ENCODE measurements at regions not wholly inside any gene's neighbourhood (a gene's known extent, or its start where the extent isn't known, plus 50 kb on each side); places are given as distances from the start of the nearest gene placed in this dataset.
"Not testable (repeated sequence)": the region's sequence is repeated elsewhere in the genome, so short reads cannot be mapped to it uniquely, and the experiment has no call there.

DNA sequence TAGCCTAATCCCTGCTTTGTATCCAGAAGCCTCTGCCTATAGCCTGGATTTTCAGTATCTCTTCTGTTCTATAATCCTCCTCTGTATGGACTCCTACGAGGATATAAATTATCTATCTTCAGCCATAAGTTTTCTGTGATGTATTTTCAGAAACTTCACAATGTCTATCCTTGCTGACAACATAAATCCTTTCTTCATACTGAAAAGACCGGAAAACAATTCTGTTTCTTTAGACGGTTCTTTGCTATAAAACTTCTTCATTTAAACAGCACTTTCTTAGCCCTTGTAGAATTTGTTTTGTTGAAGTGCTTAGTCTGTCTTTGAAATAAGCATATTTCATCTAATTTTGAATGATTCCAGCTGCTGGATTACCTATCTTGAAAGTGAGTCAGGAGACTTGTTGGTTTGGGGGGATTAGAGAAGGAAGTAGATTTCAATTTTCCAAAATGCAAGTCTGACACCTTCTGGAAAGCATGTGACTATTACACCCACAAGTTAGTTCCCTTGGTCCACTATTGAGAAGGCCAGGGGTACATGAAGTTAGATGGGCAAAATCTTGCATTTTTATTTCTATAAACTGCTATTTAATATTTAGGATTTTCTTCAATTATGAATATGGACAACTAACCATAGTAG is 96.3 kb upstream of the RANBP3L start:
- Histone ChIP-seq H3K4me1 (peaks cover 9% of the 10 kb centered on the region; the same call in 1 of the 2 replicates), H3K4me3 (no peak overlapping the region), H3K27me3 (no peaks in the 10 kb centered on the region), H3K9me3 (replicated peaks) (no peaks in the 10 kb centered on the region), H3K27ac (no peak overlapping the region), H3K36me3 (no peaks in the 10 kb centered on the region)
- peak in 1 of 2 experiments; percentile 59 for DNase-seq

DNA sequence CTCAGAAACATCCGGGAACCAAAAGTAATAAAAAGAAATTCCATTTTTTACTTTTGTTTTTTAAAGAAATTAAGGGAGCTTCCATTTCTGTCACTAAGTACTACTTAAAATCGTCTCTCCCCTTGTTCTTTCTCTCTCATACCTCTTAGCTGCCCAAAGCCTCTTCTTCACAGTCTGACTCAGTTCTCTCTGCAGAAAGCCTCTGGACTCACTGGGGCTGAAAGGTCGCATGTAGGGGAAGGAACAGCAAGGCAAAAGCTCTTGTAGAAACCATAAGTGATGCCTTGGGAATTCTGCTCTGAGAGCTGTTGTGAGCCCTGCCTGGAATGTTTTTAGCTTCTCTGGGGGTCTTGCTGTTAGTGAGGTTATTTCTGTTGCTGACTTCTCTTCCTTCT is 100.8 kb upstream of the RANBP3L start:
- DNase-seq: no peak
- H3K4me3 ChIP-seq: no peak overlapping the region
- H3K4me1 ChIP-seq: peaks cover 7% of the 10 kb centered on the region; the same call in 1 of the 2 replicates
- no peaks in the 10 kb centered on the region; the same call in 1 of the 2 replicates for H3K27me3 ChIP-seq
- no peak overlapping the region for H3K27ac ChIP-seq
- no peaks in the 10 kb centered on the region for H3K36me3 ChIP-seq
- no peaks in the 10 kb centered on the region for H3K9me3 ChIP-seq (replicated peaks)

- H3K36me3 ChIP-seq: no peaks in the 10 kb centered on the region
- H3K4me3 ChIP-seq: no peak overlapping the region
- H3K4me1 ChIP-seq: peaks cover 4% of the 10 kb centered on the region; the same call in 1 of the 2 replicates
- 0 out of 2 replicates have a peak, but pooled peaks cover under 1% of the 10 kb centered on the region for H3K9me3 ChIP-seq (replicated peaks)
- DNase-seq: no peak
- no peaks in the 10 kb centered on the region; the same call in 1 of the 2 replicates for H3K27me3 ChIP-seq
- no peak overlapping the region for H3K27ac ChIP-seq
Observed at GRCh38 chr5:36403632-36404311, 102.1 kb upstream of the RANBP3L start.

DNA sequence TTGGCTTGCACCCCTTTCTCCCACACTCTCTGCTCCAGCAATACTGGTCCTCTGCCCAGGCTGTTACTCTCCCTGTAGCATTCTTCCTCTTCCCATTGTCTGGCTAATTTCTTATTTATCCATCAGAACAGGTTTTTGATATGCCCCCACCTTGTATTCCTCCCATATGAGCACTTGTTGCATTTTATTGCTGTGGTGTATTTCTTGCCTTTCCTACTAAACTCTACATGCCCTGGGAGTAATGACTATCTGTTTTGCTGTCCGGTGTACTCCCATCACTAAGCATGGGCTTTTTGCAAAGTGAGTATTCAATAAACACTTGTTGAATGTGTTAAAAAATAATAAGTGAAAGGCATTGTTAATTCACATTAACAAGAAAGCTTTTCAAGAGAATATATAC is 104.3 kb upstream of the RANBP3L start:
- Histone ChIP-seq H3K27me3 (no peaks in the 10 kb centered on the region; the same call in 1 of the 2 replicates), H3K4me1 (peaks cover 4% of the 10 kb centered on the region; the same call in 1 of the 2 replicates)
- DNase-seq: no peak

DNA sequence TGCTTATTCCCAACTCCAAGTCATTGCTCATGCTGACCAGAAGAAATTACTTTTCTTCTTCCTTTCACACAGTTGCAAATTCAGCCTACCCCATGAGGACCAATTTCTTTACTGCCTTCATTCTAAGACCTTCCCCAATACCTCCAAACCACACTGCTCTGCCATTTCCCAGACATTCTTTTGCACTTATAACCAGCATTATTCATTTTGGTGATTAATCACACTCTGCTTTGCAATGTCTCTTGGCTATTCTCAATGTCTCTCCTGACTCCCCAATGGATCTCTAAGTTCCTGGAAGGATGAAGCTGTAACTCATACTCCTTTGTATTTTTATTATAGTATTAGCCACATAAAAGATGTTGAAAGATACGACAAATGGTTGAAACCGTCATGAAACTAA is 105.7 kb upstream of the RANBP3L start:
- H3K36me3 ChIP-seq: no peaks in the 10 kb centered on the region
- H3K27me3 ChIP-seq: no peaks in the 10 kb centered on the region; the same call in 1 of the 2 replicates
- no peak overlapping the region for H3K27ac ChIP-seq
- H3K9me3 ChIP-seq (replicated peaks): 0 out of 2 replicates have a peak, but pooled peaks cover 3% of the 10 kb centered on the region
- no peak overlapping the region for H3K4me3 ChIP-seq
- no peak for DNase-seq
- peaks cover 4% of the 10 kb centered on the region; the same call in 1 of the 2 replicates for H3K4me1 ChIP-seq

More for the DNA sequence above, 104.3 kb upstream of the RANBP3L start:
- Histone ChIP-seq H3K36me3 (no peaks in the 10 kb centered on the region), H3K9me3 (replicated peaks) (0 out of 2 replicates have a peak, but pooled peaks cover 3% of the 10 kb centered on the region), H3K4me3 (no peak overlapping the region), H3K27ac (no peak overlapping the region)

DNA sequence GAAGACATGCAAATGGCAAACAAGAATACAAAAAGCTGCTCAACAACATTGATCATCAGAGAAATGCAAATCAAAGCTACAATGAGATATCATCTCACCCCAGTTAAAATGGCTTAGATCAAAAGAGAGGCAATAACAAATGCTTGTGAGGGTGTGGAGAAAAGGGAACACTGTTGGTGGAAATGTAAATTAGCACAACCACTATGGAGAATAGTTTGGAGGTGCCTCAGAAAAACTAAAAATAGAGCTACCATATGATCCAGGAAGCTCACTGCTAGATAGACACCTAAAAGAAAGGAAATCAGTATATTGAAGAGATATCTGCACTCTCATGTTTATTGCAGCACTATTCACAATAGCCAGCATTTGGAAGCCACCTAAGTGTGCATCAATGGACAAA is 108.0 kb upstream of the RANBP3L start:
- not testable (repeated sequence) for H3K36me3 ChIP-seq; H3K27ac ChIP-seq; H3K4me3 ChIP-seq; H3K27me3 ChIP-seq; H3K4me1 ChIP-seq; DNase-seq; H3K9me3 ChIP-seq (replicated peaks)

GRCh38 chr5:36410672-36411071 is 109.0 kb upstream of the RANBP3L start:
- H3K36me3 ChIP-seq; H3K27ac ChIP-seq; H3K9me3 ChIP-seq (replicated peaks); H3K27me3 ChIP-seq; H3K4me1 ChIP-seq; H3K4me3 ChIP-seq; DNase-seq: not testable (repeated sequence)

DNA sequence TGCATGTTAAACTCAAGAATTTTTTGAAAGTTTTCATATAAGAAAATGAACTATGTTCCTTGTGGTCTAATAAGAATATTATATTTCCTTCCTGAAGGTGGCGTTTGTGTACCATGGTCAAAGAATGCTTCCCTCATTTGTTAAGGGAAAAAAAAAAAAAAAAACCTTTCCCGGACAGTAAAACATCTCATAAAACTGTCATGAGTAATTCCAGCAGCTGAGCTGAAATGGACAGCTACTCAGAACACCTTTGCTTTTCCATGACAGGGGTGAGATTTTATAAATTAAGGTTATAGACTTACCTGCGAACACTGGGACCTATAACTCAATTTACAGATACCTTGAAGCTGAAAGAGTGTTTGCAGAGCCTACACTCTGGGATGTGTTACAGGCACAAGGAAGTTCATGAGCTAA is 113.2 kb upstream of the RANBP3L start:
- Histone ChIP-seq H3K4me1 (no peaks in the 10 kb centered on the region), H3K27ac (no peak overlapping the region), H3K36me3 (no peaks in the 10 kb centered on the region), H3K4me3 (no peak overlapping the region), H3K9me3 (replicated peaks) (no peaks in the 10 kb centered on the region), H3K27me3 (no peaks in the 10 kb centered on the region)
- DNase-seq: peak; percentile 16 to 60

DNA sequence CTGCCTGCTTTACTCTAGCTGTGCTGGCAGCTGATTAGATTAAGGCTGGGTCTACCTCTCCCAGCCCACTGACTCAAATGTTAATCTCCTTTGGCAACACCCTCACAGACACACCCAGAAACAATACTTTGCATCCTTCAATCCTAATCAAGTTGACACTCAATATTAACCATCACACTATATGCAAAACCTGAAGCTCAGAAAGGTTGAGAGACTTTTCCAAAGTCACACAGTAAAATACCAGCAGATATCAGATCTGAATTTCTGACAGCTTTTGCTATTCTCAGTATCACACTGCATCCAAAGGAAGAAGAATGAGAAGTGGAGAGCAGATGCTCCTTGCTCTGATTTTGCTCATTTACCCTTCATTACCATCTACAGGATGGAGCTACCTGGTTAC is 114.9 kb upstream of the RANBP3L start:
- Histone ChIP-seq H3K4me1 (no peaks in the 10 kb centered on the region), H3K9me3 (replicated peaks) (no peaks in the 10 kb centered on the region), H3K27me3 (no peaks in the 10 kb centered on the region), H3K27ac (no peak overlapping the region), H3K36me3 (no peaks in the 10 kb centered on the region), H3K4me3 (no peak overlapping the region)
- DNase-seq: no peak

GRCh38 chr5:36417221-36417620 is 115.5 kb upstream of the RANBP3L start:
- Histone ChIP-seq H3K4me3 (no peak overlapping the region), H3K36me3 (no peaks in the 10 kb centered on the region), H3K9me3 (replicated peaks) (no peaks in the 10 kb centered on the region), H3K27ac (no peak overlapping the region), H3K4me1 (no peaks in the 10 kb centered on the region), H3K27me3 (no peaks in the 10 kb centered on the region)
- DNase-seq: no peak

DNA sequence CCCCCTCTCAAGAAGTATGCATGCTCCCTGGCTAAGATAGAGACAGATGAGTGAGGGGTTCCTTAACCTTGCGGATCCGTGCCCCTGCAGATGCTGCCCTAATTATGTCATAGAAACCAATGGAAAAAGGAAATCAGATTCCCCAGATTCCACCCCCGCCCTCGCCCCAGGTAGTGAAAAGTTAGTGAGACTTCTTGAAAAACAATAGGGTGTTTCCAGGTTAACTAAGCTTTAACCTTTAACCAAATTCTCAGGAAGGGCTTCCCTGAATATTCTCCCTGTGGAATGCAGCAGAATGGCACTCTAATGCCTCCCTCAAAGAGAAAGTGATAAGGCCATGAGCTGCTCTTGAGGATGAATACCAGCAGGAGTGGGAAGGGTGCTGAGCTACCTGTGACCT is 116.0 kb upstream of the RANBP3L start:
- Histone ChIP-seq H3K27ac (no peak overlapping the region), H3K36me3 (no peaks in the 10 kb centered on the region), H3K4me1 (no peaks in the 10 kb centered on the region), H3K27me3 (no peaks in the 10 kb centered on the region), H3K4me3 (no peak overlapping the region), H3K9me3 (replicated peaks) (no peaks in the 10 kb centered on the region)
- DNase-seq: no peak

DNA sequence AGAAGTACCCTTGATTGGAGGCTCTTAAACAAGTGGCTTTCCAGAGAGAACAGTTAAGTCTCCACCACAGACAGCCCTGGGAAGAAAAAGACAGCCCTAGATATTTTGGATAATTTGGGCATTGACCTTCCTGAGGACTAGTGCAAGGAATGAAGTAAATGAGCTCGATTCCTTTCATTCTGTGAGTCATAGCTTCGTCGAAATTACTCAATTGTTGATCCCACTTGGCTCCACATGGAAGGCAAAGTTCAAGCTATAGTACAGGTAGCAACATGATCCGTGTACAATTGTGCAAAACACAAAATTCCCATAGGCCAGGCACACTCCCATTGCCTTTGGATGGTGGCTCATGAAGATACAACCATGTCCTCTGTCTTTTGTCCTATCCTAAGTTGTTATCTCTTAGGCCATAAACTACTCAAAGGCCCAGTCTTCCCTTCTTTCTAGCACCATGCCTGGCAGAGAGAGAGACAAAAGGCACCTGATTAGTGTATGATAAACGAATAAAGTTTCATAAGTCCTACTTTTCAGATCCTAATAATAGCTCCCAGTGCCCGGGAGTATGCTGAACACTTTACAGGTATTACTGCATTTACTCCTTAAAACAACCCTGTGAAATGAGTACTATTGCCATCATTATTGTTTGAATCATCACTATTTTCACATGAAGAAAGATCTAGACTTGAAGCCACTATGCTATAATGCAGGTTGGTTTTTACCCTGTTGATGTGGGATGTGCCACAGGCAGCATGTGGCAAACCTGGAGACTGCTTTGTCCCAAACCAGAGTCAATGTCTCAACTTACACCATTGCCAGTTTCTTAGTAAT is 116.7 kb upstream of the RANBP3L start:
- H3K27ac ChIP-seq: no peak overlapping the region
- no peak overlapping the region for H3K4me3 ChIP-seq
- no peaks in the 10 kb centered on the region for H3K27me3 ChIP-seq
- no peaks in the 10 kb centered on the region for H3K36me3 ChIP-seq
- no peak for DNase-seq
- H3K9me3 ChIP-seq (replicated peaks): no peaks in the 10 kb centered on the region
- 0 out of 2 replicates have a peak, but pooled peaks cover 2% of the 10 kb centered on the region for H3K4me1 ChIP-seq

DNA sequence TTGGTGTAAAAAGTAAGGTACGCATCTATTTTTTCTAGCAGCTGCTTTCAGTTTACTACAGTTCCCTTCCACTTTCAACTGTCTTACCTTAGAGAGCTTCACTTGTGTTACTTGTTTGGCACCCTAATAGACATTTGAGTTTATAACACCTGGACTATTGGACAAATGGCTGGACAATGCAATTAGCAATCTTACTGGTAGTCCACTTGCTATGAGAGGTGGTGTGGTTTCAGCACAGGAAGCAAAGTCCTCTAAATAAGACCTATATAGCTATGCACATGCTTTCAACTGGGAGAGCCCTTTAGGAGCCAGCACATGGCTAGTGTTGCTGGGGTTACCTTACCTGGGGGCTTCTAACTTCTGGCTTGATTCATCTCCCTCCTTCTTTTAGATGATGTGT is 119.6 kb upstream of the RANBP3L start:
- H3K4me3 ChIP-seq: no peak overlapping the region
- DNase-seq: no peak
- H3K4me1 ChIP-seq: 0 out of 2 replicates have a peak, but pooled peaks cover 2% of the 10 kb centered on the region
- H3K27me3 ChIP-seq: no peaks in the 10 kb centered on the region
- H3K36me3 ChIP-seq: no peaks in the 10 kb centered on the region
- no peaks in the 10 kb centered on the region for H3K9me3 ChIP-seq (replicated peaks)
- H3K27ac ChIP-seq: no peak overlapping the region

DNA sequence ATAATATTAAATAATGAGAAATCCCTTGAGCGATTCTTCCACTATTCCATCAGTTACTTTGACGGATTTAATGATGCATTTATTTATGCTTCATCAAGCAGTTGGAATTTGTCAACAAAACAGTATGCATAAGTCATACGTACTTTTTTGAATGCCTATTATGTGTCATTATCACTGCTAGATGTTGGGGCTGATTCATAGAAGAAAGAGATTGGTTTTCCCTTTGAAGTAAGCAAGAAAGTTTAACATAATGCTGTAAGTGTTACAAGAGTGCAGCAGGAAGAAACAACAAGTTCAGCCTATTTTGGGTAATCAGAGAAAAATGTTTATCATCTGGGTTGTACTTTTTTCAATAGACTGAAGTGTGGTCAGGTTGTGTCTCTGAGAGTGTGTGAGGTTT is 121.2 kb upstream of the RANBP3L start:
- Histone ChIP-seq H3K4me1 (0 out of 2 replicates have a peak, but pooled peaks cover 2% of the 10 kb centered on the region), H3K9me3 (replicated peaks) (no peaks in the 10 kb centered on the region), H3K27ac (no peak overlapping the region), H3K36me3 (no peaks in the 10 kb centered on the region), H3K27me3 (no peaks in the 10 kb centered on the region), H3K4me3 (no peak overlapping the region)
- DNase-seq: no peak
